ENCODE measurements at regions not wholly inside any gene's neighbourhood (a gene's known extent, or its start where the extent isn't known, plus 50 kb on each side); places are given as distances from the start of the nearest gene placed in this dataset.

DNA sequence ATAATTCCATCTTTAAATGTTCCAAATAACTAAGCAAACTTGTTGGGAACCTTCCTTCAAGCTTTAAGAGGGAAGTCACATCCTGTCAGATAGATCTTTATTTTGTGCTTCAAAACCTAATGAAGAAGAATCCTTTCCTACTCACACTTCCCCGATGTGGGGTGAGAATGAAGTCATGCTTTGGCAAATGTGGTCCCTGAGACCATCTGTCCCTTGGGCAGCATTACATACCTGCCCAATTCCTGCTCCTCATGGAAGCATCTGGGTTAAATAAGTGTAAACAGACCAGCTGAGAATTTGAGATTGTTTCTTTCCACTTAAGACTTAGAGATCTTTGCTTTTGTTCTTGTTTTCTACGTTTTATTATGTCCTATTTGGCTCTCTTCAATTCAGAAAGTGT is 606.0 kb upstream of the TMEM132C start:
- H3K4me3 ChIP-seq = no peak overlapping the region
- WGBS, 2 donors = 45 to 65% methylated on average over 2 of the region's 2 CpGs
- no peaks in the 10 kb centered on the region for H3K27me3 ChIP-seq (ENCODE audit: control insufficient read depth in 3 of 3, insufficient read depth in 3 of 3, low read length in 2 of 3)
- no peak overlapping the region for H3K9ac ChIP-seq (ENCODE audit: insufficient read depth in 1 of 2, low read length in 2 of 2)
- H3K27ac ChIP-seq (ENCODE audit: low read depth in 1 of 2, low read length in 1 of 2) = no peak overlapping the region
- no peak for ATAC-seq (ENCODE audit: insufficient read depth, low FRiP score)
- DNase-seq = no peak
- no peaks in the 10 kb centered on the region for H3K36me3 ChIP-seq (ENCODE audit: control insufficient read depth in 4 of 4, insufficient read depth in 4 of 4, low read length in 4 of 4)
- H3K9me3 ChIP-seq (ENCODE audit: control insufficient read depth in 4 of 4, insufficient read depth in 3 of 4, low read length in 3 of 4) = peaks cover 0 to 2% (median 0%) of the 10 kb centered on the region in 4 donors
- TF ChIP-seq CTCF (IDR thresholded peaks at IDR 0.05; ENCODE audit: control extremely low read depth, extremely low read depth) = no peak
- no peaks in the 10 kb centered on the region for H3K4me1 ChIP-seq (ENCODE audit: control insufficient read depth in 5 of 5, insufficient read depth in 5 of 5, low read length in 5 of 5)

GRCh38 chr12:127663716-127664115 is 603.3 kb upstream of the TMEM132C start:
- TF ChIP-seq CTCF (IDR thresholded peaks at IDR 0.05; ENCODE audit: control extremely low read depth, extremely low read depth) = no peak
- WGBS, 2 donors = 77 to 79% methylated on average over 3 of the region's 3 CpGs
- no peaks in the 10 kb centered on the region for H3K27me3 ChIP-seq (ENCODE audit: control insufficient read depth in 3 of 3, insufficient read depth in 3 of 3, low read length in 2 of 3)
- no peak overlapping the region for H3K9ac ChIP-seq (ENCODE audit: insufficient read depth in 1 of 2, low read length in 2 of 2)
- peaks cover 0 to 2% (median 0%) of the 10 kb centered on the region in 4 donors for H3K9me3 ChIP-seq (ENCODE audit: control insufficient read depth in 4 of 4, insufficient read depth in 3 of 4, low read length in 3 of 4)
- no peak overlapping the region for H3K27ac ChIP-seq (ENCODE audit: low read depth in 1 of 2, low read length in 1 of 2)
- no peaks in the 10 kb centered on the region for H3K4me1 ChIP-seq (ENCODE audit: control insufficient read depth in 5 of 5, insufficient read depth in 5 of 5, low read length in 5 of 5)
- ATAC-seq (ENCODE audit: insufficient read depth, low FRiP score) (no peak), DNase-seq (no peak)
- no peak overlapping the region for H3K4me3 ChIP-seq
- no peaks in the 10 kb centered on the region for H3K36me3 ChIP-seq (ENCODE audit: control insufficient read depth in 4 of 4, insufficient read depth in 4 of 4, low read length in 4 of 4)

DNA sequence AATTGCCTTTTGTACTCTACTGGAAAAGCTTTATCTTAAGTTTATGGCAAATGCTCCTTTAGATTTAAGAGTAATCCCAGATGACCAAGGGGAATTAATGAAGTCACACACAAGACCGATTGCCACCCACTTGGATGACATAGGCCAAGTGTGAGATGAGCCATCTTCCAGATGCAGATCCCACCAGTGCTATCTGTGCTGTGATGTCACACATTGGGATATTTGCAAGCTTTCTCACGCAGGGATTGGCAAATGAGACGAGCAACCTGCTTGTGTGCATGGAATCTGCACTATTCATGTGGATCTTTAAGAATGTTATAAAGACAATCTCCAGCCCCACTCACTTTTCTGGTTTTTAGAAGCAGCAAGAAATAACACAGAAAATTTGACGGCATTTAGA is 602.1 kb upstream of the TMEM132C start:
- WGBS, 2 donors = 79 to 84% methylated on average over 4 of the region's 4 CpGs
- no peak overlapping the region for H3K27ac ChIP-seq (ENCODE audit: low read depth in 1 of 2, low read length in 1 of 2)
- ATAC-seq (ENCODE audit: insufficient read depth, low FRiP score) (no peak), DNase-seq (no peak)
- no peak overlapping the region for H3K4me3 ChIP-seq
- H3K36me3 ChIP-seq (ENCODE audit: control insufficient read depth in 4 of 4, insufficient read depth in 4 of 4, low read length in 4 of 4) = no peaks in the 10 kb centered on the region
- no peak overlapping the region for H3K9ac ChIP-seq (ENCODE audit: insufficient read depth in 1 of 2, low read length in 2 of 2)
- peaks cover 0 to 2% (median 0%) of the 10 kb centered on the region in 4 donors for H3K9me3 ChIP-seq (ENCODE audit: control insufficient read depth in 4 of 4, insufficient read depth in 3 of 4, low read length in 3 of 4)
- no peaks in the 10 kb centered on the region for H3K4me1 ChIP-seq (ENCODE audit: control insufficient read depth in 5 of 5, insufficient read depth in 5 of 5, low read length in 5 of 5)
- no peak for TF ChIP-seq CTCF (IDR thresholded peaks at IDR 0.05; ENCODE audit: control extremely low read depth, extremely low read depth)
- no peaks in the 10 kb centered on the region for H3K27me3 ChIP-seq (ENCODE audit: control insufficient read depth in 3 of 3, insufficient read depth in 3 of 3, low read length in 2 of 3)

DNA sequence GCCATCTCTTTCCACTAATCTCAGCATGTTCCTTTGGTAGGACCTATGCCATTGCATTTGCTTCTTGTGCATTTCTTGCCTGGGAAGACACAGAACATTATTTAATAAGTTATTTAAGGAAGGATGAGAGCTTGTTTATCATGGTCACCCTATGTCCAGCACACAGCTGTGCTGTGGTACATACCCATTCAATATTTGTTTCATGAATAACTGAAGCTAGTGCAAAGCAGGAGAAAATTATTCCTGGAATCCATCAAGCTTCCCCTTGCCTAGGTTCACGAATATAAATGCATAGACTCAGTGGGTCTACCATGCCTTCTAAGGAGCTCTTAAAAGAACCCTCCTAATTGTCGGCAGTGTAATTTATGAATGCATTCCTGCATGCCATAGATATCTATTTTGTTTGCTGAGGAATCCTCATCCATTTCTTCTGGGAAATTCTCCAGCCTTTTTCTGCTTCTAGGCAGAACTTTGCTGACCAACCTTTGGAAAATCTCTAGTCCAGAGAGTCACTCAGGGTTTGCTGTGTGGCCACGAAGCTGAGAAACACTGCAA is 599.8 kb upstream of the TMEM132C start:
- Histone ChIP-seq H3K27me3 (ENCODE audit: control insufficient read depth in 3 of 3, insufficient read depth in 3 of 3, low read length in 2 of 3) (no peaks in the 10 kb centered on the region), H3K9me3 (ENCODE audit: control insufficient read depth in 4 of 4, insufficient read depth in 3 of 4, low read length in 3 of 4) (peaks cover 0 to 2% (median 0%) of the 10 kb centered on the region in 4 donors), H3K36me3 (ENCODE audit: control insufficient read depth in 4 of 4, insufficient read depth in 4 of 4, low read length in 4 of 4) (no peaks in the 10 kb centered on the region), H3K4me3 (no peak overlapping the region), H3K4me1 (ENCODE audit: control insufficient read depth in 5 of 5, insufficient read depth in 5 of 5, low read length in 5 of 5) (no peaks in the 10 kb centered on the region), H3K27ac (ENCODE audit: low read depth in 1 of 2, low read length in 1 of 2) (no peak overlapping the region), H3K9ac (ENCODE audit: insufficient read depth in 1 of 2, low read length in 2 of 2) (no peak overlapping the region)
- ATAC-seq (ENCODE audit: insufficient read depth, low FRiP score) (no peak), DNase-seq (no peak)
- WGBS, 2 donors = 69 to 77% methylated on average over 3 of the region's 3 CpGs
- TF ChIP-seq CTCF (IDR thresholded peaks at IDR 0.05; ENCODE audit: control extremely low read depth, extremely low read depth) = no peak
